ENCODE measurements at regions not wholly inside any gene's neighbourhood (a gene's known extent, or its start where the extent isn't known, plus 50 kb on each side); places are given as distances from the start of the nearest gene placed in this dataset.

GRCh38 chr1:29736582-29737188 is 500.4 kb downstream of the PTPRU start:
- H3K27me3 ChIP-seq (replicated peaks in 1 of 7): peaks cover 0 to 52% (median 0%) of the 10 kb centered on the region in 7 donors
- DNase-seq: no peak
- no peak overlapping the region for H3K27ac ChIP-seq
- no peaks in the 10 kb centered on the region for H3K9me3 ChIP-seq
- WGBS, 5 donors: 62 to 71% (median 67%) methylated on average over 5 of the region's 5 CpGs
- TF ChIP-seq POLR2A (IDR thresholded peaks at IDR 0.05) (no peak), POLR2AphosphoS5 (IDR thresholded peaks at IDR 0.05) (no peak), CTCF (IDR thresholded peaks at IDR 0.05 in 8 of 11, conservative IDR thresholded peaks at IDR 0.05 in 3 of 11) (no peak)
- H3K4me3 ChIP-seq: no peak overlapping the region
- intact Hi-C loops (cut with DNase I; ENCODE audit: low total_unique reads): no loop called here
- no peaks in the 10 kb centered on the region for H3K4me1 ChIP-seq
- H3K36me3 ChIP-seq: no peaks in the 10 kb centered on the region

GRCh38 chr1:29732453-29732852 is 496.1 kb downstream of the PTPRU start:
- Histone ChIP-seq H3K27me3 (replicated peaks in 1 of 7) (peaks cover 0 to 34% (median 0%) of the 10 kb centered on the region in 7 donors), H3K4me3 (no peak overlapping the region), H3K36me3 (no peaks in the 10 kb centered on the region), H3K4me1 (no peaks in the 10 kb centered on the region), H3K27ac (no peak overlapping the region), H3K9me3 (no peaks in the 10 kb centered on the region)
- intact Hi-C loops (cut with DNase I; ENCODE audit: low total_unique reads): no loop called here
- WGBS, 5 donors: 26 to 46% (median 34%) methylated on average over 3 of the region's 3 CpGs
- no peak for DNase-seq
- TF ChIP-seq POLR2AphosphoS5 (IDR thresholded peaks at IDR 0.05): no peak
- TF ChIP-seq POLR2A (IDR thresholded peaks at IDR 0.05): no peak
- no peak for TF ChIP-seq CTCF (IDR thresholded peaks at IDR 0.05 in 8 of 11, conservative IDR thresholded peaks at IDR 0.05 in 3 of 11)

GRCh38 chr1:29730623-29731022 is 494.3 kb downstream of the PTPRU start:
- 62 to 90% (median 80%) methylated on average over 5 of the region's 5 CpGs for WGBS, 5 donors
- no peak overlapping the region for H3K4me3 ChIP-seq
- H3K27me3 ChIP-seq (replicated peaks in 1 of 7): peaks cover 0 to 34% (median 0%) of the 10 kb centered on the region in 7 donors
- no peaks in the 10 kb centered on the region for H3K9me3 ChIP-seq
- no peak for TF ChIP-seq POLR2A (IDR thresholded peaks at IDR 0.05)
- TF ChIP-seq POLR2AphosphoS5 (IDR thresholded peaks at IDR 0.05): no peak
- TF ChIP-seq CTCF (IDR thresholded peaks at IDR 0.05 in 8 of 11, conservative IDR thresholded peaks at IDR 0.05 in 3 of 11): no peak
- no peaks in the 10 kb centered on the region for H3K4me1 ChIP-seq
- no peaks in the 10 kb centered on the region for H3K36me3 ChIP-seq
- no peak for DNase-seq
- intact Hi-C loops (cut with DNase I; ENCODE audit: low total_unique reads): no loop called here
- H3K27ac ChIP-seq: no peak overlapping the region

- Histone ChIP-seq H3K27ac (no peak overlapping the region), H3K27me3 (replicated peaks in 1 of 7) (peaks cover 0 to 35% (median 0%) of the 10 kb centered on the region in 7 donors), H3K9me3 (no peaks in the 10 kb centered on the region), H3K4me3 (no peak overlapping the region), H3K36me3 (no peaks in the 10 kb centered on the region), H3K4me1 (no peaks in the 10 kb centered on the region)
- TF ChIP-seq POLR2A (IDR thresholded peaks at IDR 0.05): no peak
- TF ChIP-seq POLR2AphosphoS5 (IDR thresholded peaks at IDR 0.05): no peak
- TF ChIP-seq CTCF (IDR thresholded peaks at IDR 0.05 in 8 of 11, conservative IDR thresholded peaks at IDR 0.05 in 3 of 11): no peak
- no peak for DNase-seq
- WGBS, 5 donors: 84 to 91% (median 87%) methylated on average over 5 to 6 of the region's 6 CpGs
- intact Hi-C loops (cut with DNase I; ENCODE audit: low total_unique reads): no loop called here
Measured at GRCh38 chr1:29729281-29729680, 493.0 kb downstream of the PTPRU start.

Data from spleen (tissue), 11 donors.